HL-60/S4 treated with retinoic acid at 250 ng/mL for 4 days and 3 days (cell line): ENCODE measurements at regions not wholly inside any gene's neighbourhood (a gene's known extent, or its start where the extent isn't known, plus 50 kb on each side); places are given as distances from the start of the nearest gene placed in this dataset.
"Not testable (repeated sequence)": the region's sequence is repeated elsewhere in the genome, so short reads cannot be mapped to it uniquely, and the experiment has no call there.

Source experiments
- in situ Hi-C: fragments of 300-500 bp; cut with MboI; formaldehyde crosslinking; loops from 2 replicates; pipeline ENCODE4 v1.7.0; 2022; ENCODE audit warnings: low sequenced_read_pairs

GRCh38 chr1:222470252-222470805, 77.6 kb downstream of the HHIPL2 start:
- in situ Hi-C loops: not testable (repeated sequence)

DNA sequence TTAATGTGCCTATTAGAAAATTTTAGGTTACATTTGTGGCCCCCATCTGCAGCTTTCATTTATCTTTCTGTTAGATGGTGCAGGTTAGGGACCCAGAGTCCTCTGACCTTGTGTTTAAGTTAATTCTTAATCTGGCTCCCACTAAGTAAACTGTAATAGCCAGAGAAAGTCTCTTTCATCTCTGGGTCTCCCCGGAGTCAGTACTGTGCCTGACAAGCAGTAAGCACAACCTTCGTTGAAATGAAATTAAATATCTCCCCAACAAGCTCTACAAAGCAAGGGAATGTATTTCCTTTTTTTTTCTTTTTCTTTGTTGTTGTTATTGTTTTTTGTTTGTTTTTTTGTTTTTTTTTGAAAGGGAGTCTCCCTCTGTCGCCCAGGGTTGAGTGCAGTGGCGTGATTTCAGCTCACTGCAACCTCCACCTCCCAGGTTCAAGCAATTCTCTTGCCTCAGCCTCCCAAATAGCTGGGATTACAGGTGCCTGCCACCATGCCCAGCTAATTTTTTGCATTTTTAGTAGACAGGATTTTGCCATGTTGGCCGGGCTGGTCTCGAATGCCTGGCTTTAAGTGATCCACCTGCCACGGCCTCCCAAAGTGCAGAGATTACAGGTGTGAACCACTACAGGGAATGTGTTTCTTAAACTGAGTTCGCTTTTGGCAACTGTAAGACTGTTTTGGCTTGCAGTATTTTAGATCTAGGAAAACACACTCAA, 81.6 kb downstream of the HHIPL2 start:
- in situ Hi-C loops: loop anchor here (10.0 kb wide), 1 partner anchor 168 kb away; no protein-coding TSS in a partner anchor

- in situ Hi-C loops: loop anchor here (10.0 kb wide), 1 partner anchor 169 kb away; no protein-coding TSS in a partner anchor
Measured at GRCh38 chr1:222465211-222466041, 82.5 kb downstream of the HHIPL2 start.

GRCh38 chr1:222464841-222465210, 83.1 kb downstream of the HHIPL2 start:
- in situ Hi-C loops: loop anchor here (10.0 kb wide), 1 partner anchor 170 kb away; no protein-coding TSS in a partner anchor

GRCh38 chr1:222463059-222463730, 84.7 kb downstream of the HHIPL2 start:
- in situ Hi-C loops: loop anchor here (10.0 kb wide), 1 partner anchor 172 kb away; no protein-coding TSS in a partner anchor

GRCh38 chr1:222462601-222463000, 85.3 kb downstream of the HHIPL2 start:
- in situ Hi-C loops: loop anchor here (10.0 kb wide), 1 partner anchor 172 kb away; no protein-coding TSS in a partner anchor

GRCh38 chr1:222461941-222462340, 86.0 kb downstream of the HHIPL2 start:
- in situ Hi-C loops: loop anchor here (10.0 kb wide), 1 partner anchor 173 kb away; no protein-coding TSS in a partner anchor

DNA sequence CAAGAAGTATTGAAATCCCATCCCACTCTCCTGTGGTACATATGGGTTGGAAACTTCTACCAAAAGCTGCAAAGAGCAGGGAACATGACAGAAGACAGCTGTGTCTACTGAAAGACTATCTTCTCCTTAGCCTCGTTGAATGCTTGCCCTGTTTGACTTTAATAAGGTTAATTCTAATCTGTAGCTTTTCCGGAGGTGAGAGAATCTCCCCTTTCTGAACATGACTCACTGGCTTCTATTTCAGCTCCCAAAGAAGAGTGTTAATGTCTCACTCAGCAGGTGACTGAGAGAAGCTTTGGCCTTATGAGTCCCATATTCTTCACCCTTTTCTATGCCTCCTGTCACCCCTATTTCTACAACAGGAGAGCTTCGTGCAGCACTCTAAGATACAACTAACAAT, 88.3 kb downstream of the HHIPL2 start:
- in situ Hi-C loops: loop anchor here (10.0 kb wide), 1 partner anchor 175 kb away; no protein-coding TSS in a partner anchor

- in situ Hi-C loops: no loop called here
Measured at GRCh38 chr1:222457513-222457912, 90.4 kb downstream of the HHIPL2 start.

GRCh38 chr1:222457084-222457483, 90.8 kb downstream of the HHIPL2 start:
- in situ Hi-C loops: no loop called here

- in situ Hi-C loops: no loop called here
Measured at GRCh38 chr1:222455188-222455879, 92.6 kb downstream of the HHIPL2 start.

- in situ Hi-C loops: no loop called here
Measured at GRCh38 chr1:222454782-222455181, 93.1 kb downstream of the HHIPL2 start.

GRCh38 chr1:222454186-222454585, 93.7 kb downstream of the HHIPL2 start:
- in situ Hi-C loops: no loop called here

GRCh38 chr1:222452031-222452430, 95.9 kb downstream of the HHIPL2 start:
- in situ Hi-C loops: no loop called here

GRCh38 chr1:222443566-222443965, 104.3 kb downstream of the HHIPL2 start:
- in situ Hi-C loops: no loop called here

- in situ Hi-C loops: no loop called here
Measured at GRCh38 chr1:222441066-222441465, 106.8 kb downstream of the HHIPL2 start.

- in situ Hi-C loops: no loop called here
Measured at GRCh38 chr1:222424826-222425225, 123.1 kb downstream of the HHIPL2 start.

- in situ Hi-C loops: no loop called here
Measured at GRCh38 chr1:222421380-222421779, 126.5 kb downstream of the HHIPL2 start.

DNA sequence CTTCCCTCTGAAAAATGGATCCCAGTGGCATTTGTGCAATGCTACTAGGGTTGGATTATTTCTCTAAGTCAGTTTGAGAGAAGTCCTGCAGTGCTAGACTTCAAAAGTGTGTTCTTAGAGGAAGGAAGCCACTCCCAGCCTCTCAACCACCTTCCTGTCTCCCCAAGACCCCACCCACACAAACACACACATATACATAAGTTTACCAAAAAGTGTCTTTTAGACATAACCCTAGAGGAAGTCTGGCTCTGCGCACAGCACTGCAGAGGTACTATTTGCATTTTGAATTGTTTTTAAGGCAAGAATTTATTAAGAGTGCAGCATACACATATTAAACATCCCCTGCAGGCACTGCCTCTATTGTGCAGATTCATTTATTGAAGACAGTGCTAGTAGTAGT, 127.3 kb downstream of the HHIPL2 start:
- in situ Hi-C loops: no loop called here

DNA sequence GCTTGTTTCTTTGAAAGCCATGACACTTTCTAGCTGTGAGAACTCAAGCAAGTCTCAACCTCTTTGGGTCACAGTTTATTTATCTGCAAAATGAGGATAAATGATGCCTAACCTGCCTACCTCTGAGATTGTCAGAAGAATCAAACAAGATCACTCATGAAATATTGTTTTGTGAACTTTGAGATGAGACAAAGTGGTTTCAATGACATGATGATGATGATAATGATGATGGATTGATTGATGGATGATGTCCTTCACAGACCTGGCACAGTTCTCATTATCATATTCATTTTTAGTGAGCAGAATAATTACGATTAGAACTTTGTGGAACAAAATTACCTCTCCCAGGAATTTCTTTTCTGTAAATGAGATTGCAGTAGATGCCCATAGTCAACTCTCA, 129.2 kb downstream of the HHIPL2 start:
- in situ Hi-C loops: no loop called here
